Fibroblast of mammary gland (primary cell): ENCODE measurements at regions not wholly inside any gene's neighbourhood (a gene's known extent, or its start where the extent isn't known, plus 50 kb on each side); places are given as distances from the start of the nearest gene placed in this dataset.
A peak's percentile ranks its signal among the peaks of the same experiment; 100 is the strongest.

ENCODE experiments used
- DNase-seq: peaks from one replicate; pipeline ENCODE4 v3.0.0-alpha.2; 2010; ENCODE audit warnings: low read depth
- H3K4me3 ChIP-seq: 2 replicates; pipeline ENCODE4 v1.5.1; 2011; ENCODE audit warnings: low read depth, mild to moderate bottlenecking, low read length, moderate library complexity; ENCODE audit not compliant: control insufficient read depth
- TF ChIP-seq, protein P1 (sequence below): conservative IDR thresholded peaks from 2 replicates; pipeline ENCODE4 v1.5.1; 2011; ENCODE audit warnings: low read depth, low read length, inconsistent platforms; ENCODE audit not compliant: control insufficient read depth, insufficient read depth

DNA sequence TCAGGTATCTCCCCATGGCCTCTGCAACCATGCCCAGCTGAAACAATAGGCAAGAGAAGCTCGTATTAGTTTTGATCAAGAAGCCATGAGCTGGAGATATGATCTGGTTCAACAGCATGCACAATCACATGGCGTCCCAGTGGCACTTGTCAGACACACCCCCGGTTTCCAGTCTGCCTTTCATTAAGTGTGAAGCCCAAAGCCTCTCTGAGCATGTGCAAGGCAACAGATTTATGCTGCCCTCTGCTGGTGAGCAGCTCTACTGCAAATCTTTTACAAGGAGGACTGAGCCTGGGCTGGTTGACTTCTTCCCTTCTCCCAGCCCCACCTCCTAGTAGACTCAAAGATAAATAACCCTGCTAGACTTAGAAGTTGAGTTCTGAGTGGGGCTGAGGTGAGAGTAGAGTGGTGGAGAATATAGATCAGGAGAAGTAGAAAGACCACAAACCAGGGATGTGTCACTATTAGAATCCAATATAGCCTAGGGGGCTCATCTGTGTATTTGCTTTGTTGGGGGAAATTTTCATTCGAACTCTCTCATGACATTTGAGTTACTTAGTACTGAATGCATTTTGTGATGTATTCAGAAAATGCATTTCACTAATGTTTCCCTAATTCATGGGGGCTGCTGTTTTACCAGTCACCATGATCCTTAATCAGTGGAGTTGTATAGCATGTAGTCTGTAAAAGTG, 53.7 kb upstream of the MBIP start:
- DNase-seq: peak; percentile 79
- no peak overlapping the region for H3K4me3 ChIP-seq
- TF ChIP-seq, protein P1, sequence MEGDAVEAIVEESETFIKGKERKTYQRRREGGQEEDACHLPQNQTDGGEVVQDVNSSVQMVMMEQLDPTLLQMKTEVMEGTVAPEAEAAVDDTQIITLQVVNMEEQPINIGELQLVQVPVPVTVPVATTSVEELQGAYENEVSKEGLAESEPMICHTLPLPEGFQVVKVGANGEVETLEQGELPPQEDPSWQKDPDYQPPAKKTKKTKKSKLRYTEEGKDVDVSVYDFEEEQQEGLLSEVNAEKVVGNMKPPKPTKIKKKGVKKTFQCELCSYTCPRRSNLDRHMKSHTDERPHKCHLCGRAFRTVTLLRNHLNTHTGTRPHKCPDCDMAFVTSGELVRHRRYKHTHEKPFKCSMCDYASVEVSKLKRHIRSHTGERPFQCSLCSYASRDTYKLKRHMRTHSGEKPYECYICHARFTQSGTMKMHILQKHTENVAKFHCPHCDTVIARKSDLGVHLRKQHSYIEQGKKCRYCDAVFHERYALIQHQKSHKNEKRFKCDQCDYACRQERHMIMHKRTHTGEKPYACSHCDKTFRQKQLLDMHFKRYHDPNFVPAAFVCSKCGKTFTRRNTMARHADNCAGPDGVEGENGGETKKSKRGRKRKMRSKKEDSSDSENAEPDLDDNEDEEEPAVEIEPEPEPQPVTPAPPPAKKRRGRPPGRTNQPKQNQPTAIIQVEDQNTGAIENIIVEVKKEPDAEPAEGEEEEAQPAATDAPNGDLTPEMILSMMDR: peak; percentile 89
